ENCODE measurements at regions not wholly inside any gene's neighbourhood (a gene's known extent, or its start where the extent isn't known, plus 50 kb on each side); places are given as distances from the start of the nearest gene placed in this dataset.

GRCh38 chr15:77737238-77738037, 104.7 kb upstream of the LINGO1 start:
- DNase-seq (ENCODE audit: low spot score), result no peak

- DNase-seq (ENCODE audit: low spot score), result no peak
Observed at GRCh38 chr15:77734306-77734705, 101.6 kb upstream of the LINGO1 start.

- no peak for DNase-seq (ENCODE audit: low spot score)
Observed at GRCh38 chr15:77733579-77734300, 101.0 kb upstream of the LINGO1 start.

GRCh38 chr15:77732514-77733335, 100.0 kb upstream of the LINGO1 start:
- no peak for DNase-seq (ENCODE audit: low spot score)

GRCh38 chr15:77731945-77732344, 99.2 kb upstream of the LINGO1 start:
- DNase-seq (ENCODE audit: low spot score), result no peak

DNA sequence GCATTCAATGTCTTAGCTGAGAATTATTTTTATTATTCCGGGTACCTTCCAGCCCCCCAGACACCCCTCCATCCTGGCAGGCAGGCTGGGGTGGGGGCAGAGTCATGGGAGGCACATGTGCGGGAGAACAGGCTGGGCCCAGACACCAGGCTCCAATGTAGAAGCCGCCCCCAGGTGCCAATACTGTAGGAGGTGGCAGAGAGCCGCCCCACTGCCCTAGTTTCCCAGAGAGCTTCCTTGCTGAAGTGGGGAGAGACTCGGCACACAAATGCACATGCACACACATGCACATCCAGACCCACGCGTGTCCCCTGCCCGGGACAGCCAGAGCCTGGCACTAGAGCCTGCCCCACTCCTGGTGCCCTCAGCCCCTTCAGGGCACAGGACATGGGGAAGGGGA, 98.4 kb upstream of the LINGO1 start:
- no peak for DNase-seq (ENCODE audit: low spot score)

DNA sequence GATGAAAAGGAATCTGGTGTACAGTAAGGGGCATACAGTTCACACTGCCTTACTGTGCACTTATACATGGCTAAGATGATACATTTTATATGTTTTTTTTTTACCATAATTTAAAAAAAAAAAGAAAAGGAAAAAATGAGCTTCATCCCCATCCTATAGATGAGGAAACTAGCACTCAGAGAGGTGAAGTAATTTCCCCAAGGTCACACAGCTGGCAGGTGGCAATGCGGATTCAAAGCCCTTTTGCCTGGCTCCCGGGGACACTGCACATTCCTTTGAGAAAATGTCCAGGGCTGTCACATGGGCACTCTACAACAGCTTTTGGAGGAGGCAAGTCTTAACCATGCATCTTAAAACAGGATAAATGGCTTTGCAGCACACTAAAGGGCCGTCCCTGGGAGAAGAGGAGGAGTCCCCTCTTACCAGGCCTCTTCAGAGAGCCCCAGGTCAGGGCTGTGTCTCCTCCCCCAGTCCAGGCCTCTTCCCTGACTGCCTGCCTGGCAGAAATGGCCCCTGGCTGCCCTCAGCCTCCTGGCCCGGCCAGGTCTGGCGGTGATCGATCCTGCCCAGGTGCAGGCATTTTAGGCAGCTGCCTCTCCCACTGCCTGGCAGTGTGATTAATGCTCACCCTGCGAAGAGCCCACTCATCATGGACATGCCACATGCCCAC, 95.1 kb upstream of the LINGO1 start:
- no peak for DNase-seq (ENCODE audit: low spot score)

- DNase-seq (ENCODE audit: low spot score), result no peak
Observed at GRCh38 chr15:77724715-77725114, 92.0 kb upstream of the LINGO1 start.

- no peak for DNase-seq (ENCODE audit: low spot score)
Observed at GRCh38 chr15:77723756-77724155, 91.0 kb upstream of the LINGO1 start.

DNA sequence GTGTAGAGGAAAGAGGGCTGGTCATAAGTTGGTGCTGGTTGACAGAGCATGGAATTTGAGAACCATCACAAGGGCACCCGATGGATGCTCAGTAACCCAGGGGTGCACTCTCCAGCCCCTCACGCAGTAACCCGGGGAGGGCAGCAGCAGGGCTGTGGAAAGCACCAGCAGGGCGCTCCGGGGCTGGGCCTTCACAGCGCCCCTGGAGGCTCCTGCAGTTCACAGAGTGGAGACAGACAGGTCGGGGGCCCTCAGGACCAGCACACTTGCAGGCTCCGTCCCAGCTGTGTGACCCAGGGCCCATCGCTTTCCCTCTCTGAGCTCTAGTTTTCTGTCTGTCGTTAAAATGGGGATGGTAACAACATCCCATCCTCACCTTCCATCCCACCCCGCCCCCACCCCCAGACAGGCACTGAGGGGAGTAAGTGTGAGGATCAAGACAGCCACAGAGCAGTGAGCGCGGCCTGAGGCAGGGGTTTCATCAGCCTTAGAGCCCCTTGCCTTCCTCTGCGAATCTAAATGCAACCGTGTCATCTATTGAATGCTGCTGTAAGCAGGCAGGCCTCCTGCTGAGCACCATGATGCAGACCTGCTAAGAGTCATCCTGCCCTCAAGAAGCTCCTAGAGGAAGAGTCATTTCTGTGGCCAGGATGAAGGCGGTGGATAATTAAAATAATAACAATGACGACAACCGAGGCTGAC, 90.2 kb upstream of the LINGO1 start:
- no peak for DNase-seq (ENCODE audit: low spot score)

- no peak for DNase-seq (ENCODE audit: low spot score)
Observed at GRCh38 chr15:77721963-77722362, 89.3 kb upstream of the LINGO1 start.

GRCh38 chr15:77720655-77721054, 87.9 kb upstream of the LINGO1 start:
- no peak for DNase-seq (ENCODE audit: low spot score)

GRCh38 chr15:77720173-77720572, 87.5 kb upstream of the LINGO1 start:
- no peak for DNase-seq (ENCODE audit: low spot score)

DNA sequence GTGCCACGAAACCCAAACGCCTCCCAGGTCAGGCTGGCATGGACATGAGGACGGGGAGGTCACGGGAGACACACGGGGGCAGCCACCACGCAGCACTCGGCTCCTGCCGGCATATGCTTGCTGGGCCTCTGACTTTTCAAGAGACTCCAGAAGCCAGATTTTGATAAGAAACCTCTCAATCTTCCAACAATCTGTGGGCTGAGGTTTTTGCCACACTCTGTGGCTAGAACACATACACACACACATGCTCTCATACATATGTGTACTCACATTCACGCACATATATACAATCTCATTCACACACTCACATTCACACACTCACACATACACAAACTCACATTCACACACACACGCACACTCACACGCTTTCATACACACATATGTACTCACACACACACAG, 86.7 kb upstream of the LINGO1 start:
- DNase-seq (ENCODE audit: low spot score), result no peak

- no peak for DNase-seq (ENCODE audit: low spot score)
Observed at GRCh38 chr15:77717333-77717990, 84.8 kb upstream of the LINGO1 start.

DNA sequence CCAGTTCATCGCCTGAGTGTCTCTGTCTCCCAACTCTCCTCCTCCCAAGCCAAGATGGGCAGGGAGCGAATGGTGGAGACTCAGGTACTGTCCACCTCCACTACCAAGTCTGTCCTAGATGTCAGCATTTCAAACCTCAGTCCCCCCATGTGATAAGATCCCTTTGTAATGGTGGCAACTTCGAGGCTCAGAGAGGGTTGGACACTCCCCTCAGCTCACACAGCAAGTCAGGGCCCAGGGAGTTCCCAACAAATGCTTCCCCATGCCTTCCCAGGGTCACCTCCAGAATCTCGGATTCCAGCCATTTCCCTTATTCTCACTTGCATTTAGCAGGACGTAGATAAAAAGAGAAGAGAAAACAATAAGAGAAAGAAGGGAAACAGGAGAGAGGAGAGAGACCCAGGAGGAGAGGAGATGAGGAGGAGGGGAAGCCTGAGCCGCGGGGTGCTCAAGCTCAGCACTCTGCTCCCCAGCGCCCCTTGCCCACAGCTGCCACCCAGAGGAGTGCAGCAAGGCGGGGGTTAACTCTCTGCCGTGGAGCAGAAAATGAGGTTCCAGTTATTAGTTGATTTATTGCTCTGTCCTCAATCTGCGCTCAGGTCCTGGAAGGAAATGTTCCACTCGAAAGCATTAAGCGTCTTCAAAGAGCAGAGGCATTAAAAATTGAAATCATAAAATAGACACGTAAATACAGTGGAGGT, 84.1 kb upstream of the LINGO1 start:
- no peak for DNase-seq (ENCODE audit: low spot score)

- DNase-seq (ENCODE audit: low spot score), result no peak
Observed at GRCh38 chr15:77715860-77716259, 83.1 kb upstream of the LINGO1 start.

- DNase-seq (ENCODE audit: low spot score), result no peak
Observed at GRCh38 chr15:77715051-77715450, 82.3 kb upstream of the LINGO1 start.

- DNase-seq (ENCODE audit: low spot score), result no peak
Observed at GRCh38 chr15:77714555-77714954, 81.8 kb upstream of the LINGO1 start.

- no peak for DNase-seq (ENCODE audit: low spot score)
Observed at GRCh38 chr15:77714023-77714422, 81.3 kb upstream of the LINGO1 start.
